ENCODE measurements at regions not wholly inside any gene's neighbourhood (a gene's known extent, or its start where the extent isn't known, plus 50 kb on each side); places are given as distances from the start of the nearest gene placed in this dataset.

- intact Hi-C loops (cut with DNase I; ENCODE audit: low total_unique reads), result no loop called here
- H3K4me1 ChIP-seq, result no peaks in the 10 kb centered on the region
- no peak for TF ChIP-seq POLR2A (IDR thresholded peaks at IDR 0.05)
- TF ChIP-seq POLR2AphosphoS5 (IDR thresholded peaks at IDR 0.05), result no peak
- no peak overlapping the region for H3K27ac ChIP-seq
- H3K4me3 ChIP-seq, result no peak overlapping the region
- no peaks in the 10 kb centered on the region for H3K9me3 ChIP-seq
- H3K27me3 ChIP-seq, result peaks cover 0 to 5% of the 10 kb centered on the region in 2 donors
- no peaks in the 10 kb centered on the region for H3K36me3 ChIP-seq
- no peak for DNase-seq (ENCODE audit: low spot score in 2 of 2)
Measured at GRCh38 chrX:137891431-137891830, 325.5 kb downstream of the ZIC3 start.

DNA sequence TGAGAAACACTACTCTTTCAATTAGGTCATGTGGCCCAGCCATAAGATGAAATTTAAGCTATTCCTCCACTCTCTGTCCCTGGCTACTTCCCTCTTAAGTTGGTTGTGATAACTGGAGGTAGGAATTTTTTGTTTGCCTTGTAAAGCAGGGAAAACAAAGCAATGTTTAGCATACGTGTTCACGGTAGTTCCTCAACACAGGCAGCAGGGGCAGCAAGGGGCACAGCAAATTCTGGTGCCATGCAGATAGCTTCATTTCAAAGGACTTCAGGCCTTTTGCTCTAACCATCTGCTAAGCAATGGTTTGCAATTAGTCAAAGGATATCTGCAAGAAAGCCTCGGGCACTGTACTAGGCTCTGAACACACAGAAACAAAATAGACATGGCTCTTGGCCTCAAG, 330.2 kb downstream of the ZIC3 start:
- Histone ChIP-seq H3K27me3 (no peaks in the 10 kb centered on the region), H3K9me3 (no peaks in the 10 kb centered on the region), H3K27ac (no peak overlapping the region), H3K4me3 (no peak overlapping the region), H3K4me1 (no peaks in the 10 kb centered on the region), H3K36me3 (no peaks in the 10 kb centered on the region)
- TF ChIP-seq POLR2A (IDR thresholded peaks at IDR 0.05), result no peak
- no peak for TF ChIP-seq CTCF (IDR thresholded peaks at IDR 0.05)
- TF ChIP-seq POLR2AphosphoS5 (IDR thresholded peaks at IDR 0.05), result no peak
- intact Hi-C loops (cut with DNase I; ENCODE audit: low total_unique reads), result no loop called here
- DNase-seq (ENCODE audit: low spot score in 2 of 2), result no peak

DNA sequence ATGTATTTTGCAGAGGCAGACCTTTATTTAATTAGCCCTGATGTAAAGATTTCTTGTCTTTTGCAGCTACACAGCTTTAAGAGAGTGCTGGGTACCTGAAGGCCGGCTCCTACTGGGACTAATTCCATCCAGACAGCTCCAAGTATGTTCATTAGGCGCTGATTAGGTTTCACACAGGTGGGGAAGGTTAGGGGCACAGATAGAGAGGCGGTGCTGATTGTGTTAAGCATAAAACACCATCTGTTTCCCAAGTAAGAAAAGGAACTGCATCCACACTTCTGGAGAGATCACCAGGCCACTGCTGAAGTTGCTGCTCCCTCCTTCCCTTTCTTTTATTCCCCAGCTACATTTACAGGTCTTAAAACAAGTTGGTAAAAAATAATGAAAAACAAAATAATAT, 349.5 kb downstream of the ZIC3 start:
- Histone ChIP-seq H3K4me3 (no peak overlapping the region), H3K4me1 (no peaks in the 10 kb centered on the region), H3K27me3 (peaks cover 0 to 27% of the 10 kb centered on the region in 2 donors), H3K36me3 (no peaks in the 10 kb centered on the region), H3K27ac (no peak overlapping the region), H3K9me3 (no peaks in the 10 kb centered on the region)
- DNase-seq (ENCODE audit: low spot score in 2 of 2), result no peak
- no peak for TF ChIP-seq POLR2AphosphoS5 (IDR thresholded peaks at IDR 0.05)
- no peak for TF ChIP-seq CTCF (IDR thresholded peaks at IDR 0.05)
- no peak for TF ChIP-seq POLR2A (IDR thresholded peaks at IDR 0.05)
- intact Hi-C loops (cut with DNase I; ENCODE audit: low total_unique reads), result no loop called here

GRCh38 chrX:137916090-137916746, 350.3 kb downstream of the ZIC3 start:
- DNase-seq (ENCODE audit: low spot score in 2 of 2), result no peak
- no peaks in the 10 kb centered on the region for H3K9me3 ChIP-seq
- H3K36me3 ChIP-seq, result no peaks in the 10 kb centered on the region
- intact Hi-C loops (cut with DNase I; ENCODE audit: low total_unique reads), result no loop called here
- TF ChIP-seq POLR2A (IDR thresholded peaks at IDR 0.05) (no peak), CTCF (IDR thresholded peaks at IDR 0.05) (no peak), POLR2AphosphoS5 (IDR thresholded peaks at IDR 0.05) (no peak)
- H3K27me3 ChIP-seq, result peaks cover 0 to 26% of the 10 kb centered on the region in 2 donors
- H3K4me1 ChIP-seq, result no peaks in the 10 kb centered on the region
- no peak overlapping the region for H3K4me3 ChIP-seq
- no peak overlapping the region for H3K27ac ChIP-seq

- Histone ChIP-seq H3K27me3 (peaks cover 0 to 23% of the 10 kb centered on the region in 2 donors), H3K36me3 (no peaks in the 10 kb centered on the region), H3K4me1 (no peaks in the 10 kb centered on the region), H3K4me3 (no peak overlapping the region), H3K27ac (no peak overlapping the region), H3K9me3 (no peaks in the 10 kb centered on the region)
- no peak for TF ChIP-seq POLR2A (IDR thresholded peaks at IDR 0.05)
- TF ChIP-seq CTCF (IDR thresholded peaks at IDR 0.05), result no peak
- TF ChIP-seq POLR2AphosphoS5 (IDR thresholded peaks at IDR 0.05), result no peak
- intact Hi-C loops (cut with DNase I; ENCODE audit: low total_unique reads), result loop anchor here (2.0 kb wide), 1 partner anchor 35 kb away; no protein-coding TSS in a partner anchor
- no peak for DNase-seq (ENCODE audit: low spot score in 2 of 2)
Measured at GRCh38 chrX:137926090-137926489, 360.2 kb downstream of the ZIC3 start.

Measured in breast epithelium (tissue), 4 donors.